Large intestine (tissue), 3 donors: ENCODE measurements at regions not wholly inside any gene's neighbourhood (a gene's known extent, or its start where the extent isn't known, plus 50 kb on each side); places are given as distances from the start of the nearest gene placed in this dataset.
"Not testable (repeated sequence)": the region's sequence is repeated elsewhere in the genome, so short reads cannot be mapped to it uniquely, and the experiment has no call there.

Experiments used
- DNase-seq, 2 donors: peaks; one replicate each; pipeline versions ENCODE4 v3.0.0 to v3.0.0-alpha.2; 2013
- H3K27ac ChIP-seq: one replicate; pipeline ENCODE4 v1.5.1; 2013; ENCODE audit warnings: low read length
- H3K27me3 ChIP-seq: 2 replicates; pipeline ENCODE4 v1.6.1; 2013; ENCODE audit warnings: low read length; ENCODE audit not compliant: control insufficient read depth, insufficient read depth
- H3K36me3 ChIP-seq: 2 replicates; pipeline ENCODE4 v1.6.1; 2013; ENCODE audit warnings: low read length; ENCODE audit not compliant: control insufficient read depth, insufficient read depth
- H3K4me1 ChIP-seq: one replicate; pipeline ENCODE4 v1.6.1; 2013; ENCODE audit warnings: low read length; ENCODE audit not compliant: control insufficient read depth, insufficient read depth
- H3K4me3 ChIP-seq: one replicate; pipeline ENCODE4 v1.5.1; 2013; ENCODE audit warnings: low read length
- H3K9me3 ChIP-seq: one replicate; pipeline ENCODE4 v1.6.1; 2013; ENCODE audit warnings: mild to moderate bottlenecking, low read depth, low read length, moderate library complexity; ENCODE audit not compliant: control insufficient read depth
- WGBS: methylation state at CpG from one replicate; pipeline ENCODE4 v1.1.5; 2013; ENCODE audit warnings: low lambda C conversion rate; ENCODE audit not compliant: insufficient coverage; 5-methylcytosine and 5-hydroxymethylcytosine counted together

GRCh38 chr4:59685626-59686025 is 1514.5 kb upstream of the ADGRL3 start:
- no CpG with 5 or more reads among the region's 1 CpG for WGBS

GRCh38 chr4:59689149-59689548 is 1511.0 kb upstream of the ADGRL3 start:
- no peaks in the 10 kb centered on the region for H3K9me3 ChIP-seq
- no peaks in the 10 kb centered on the region for H3K36me3 ChIP-seq
- no peak overlapping the region for H3K27ac ChIP-seq
- no CpG with 5 or more reads among the region's 6 CpGs for WGBS
- no peaks in the 10 kb centered on the region for H3K4me1 ChIP-seq
- no peaks in the 10 kb centered on the region for H3K27me3 ChIP-seq
- H3K4me3 ChIP-seq = no peak overlapping the region
- no peak for DNase-seq

More at GRCh38 chr4:59685626-59686025, 1514.5 kb upstream of the ADGRL3 start:
- Histone ChIP-seq H3K27me3 (no peaks in the 10 kb centered on the region), H3K9me3 (no peaks in the 10 kb centered on the region), H3K27ac (no peak overlapping the region), H3K4me3 (no peak overlapping the region), H3K4me1 (no peaks in the 10 kb centered on the region), H3K36me3 (no peaks in the 10 kb centered on the region)
- no peak for DNase-seq

DNA sequence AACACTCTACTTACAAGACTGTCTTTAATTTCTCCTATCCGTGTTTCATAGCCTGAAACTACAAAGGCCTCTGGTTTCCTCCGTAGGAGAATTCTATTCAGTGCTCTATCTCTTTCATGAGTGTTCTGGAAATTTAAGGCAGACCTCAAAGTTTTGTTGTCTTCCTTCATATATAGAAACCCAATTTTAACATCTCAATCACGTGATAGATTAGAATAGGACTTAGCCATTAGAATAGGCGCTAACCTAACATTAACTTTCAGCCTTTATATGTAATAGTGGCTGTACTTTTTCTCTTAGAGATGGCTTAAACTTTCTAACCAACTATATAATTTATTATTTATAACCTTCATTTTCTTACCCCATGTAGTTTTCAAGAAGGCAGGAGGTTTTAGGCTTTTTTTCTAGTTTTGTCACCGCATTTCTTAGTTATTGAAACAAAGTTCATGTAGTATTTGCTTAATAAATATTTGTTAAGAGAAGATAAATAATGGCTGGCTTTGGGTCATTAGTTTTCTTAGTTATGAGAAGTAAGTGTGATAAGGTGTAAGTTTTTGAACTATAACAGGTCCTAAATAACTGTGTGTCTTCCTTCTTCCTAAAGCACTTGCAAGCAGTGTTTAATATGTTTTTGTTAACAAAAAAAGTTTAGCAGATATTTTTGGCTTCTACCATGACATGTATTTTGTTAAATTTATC is 1504.6 kb upstream of the ADGRL3 start:
- no peaks in the 10 kb centered on the region for H3K36me3 ChIP-seq
- no peak overlapping the region for H3K4me3 ChIP-seq
- WGBS = 64% methylated on average over 4 of the region's 5 CpGs
- no peaks in the 10 kb centered on the region for H3K27me3 ChIP-seq
- no peaks in the 10 kb centered on the region for H3K9me3 ChIP-seq
- DNase-seq = no peak
- no peaks in the 10 kb centered on the region for H3K4me1 ChIP-seq
- H3K27ac ChIP-seq = no peak overlapping the region

DNA sequence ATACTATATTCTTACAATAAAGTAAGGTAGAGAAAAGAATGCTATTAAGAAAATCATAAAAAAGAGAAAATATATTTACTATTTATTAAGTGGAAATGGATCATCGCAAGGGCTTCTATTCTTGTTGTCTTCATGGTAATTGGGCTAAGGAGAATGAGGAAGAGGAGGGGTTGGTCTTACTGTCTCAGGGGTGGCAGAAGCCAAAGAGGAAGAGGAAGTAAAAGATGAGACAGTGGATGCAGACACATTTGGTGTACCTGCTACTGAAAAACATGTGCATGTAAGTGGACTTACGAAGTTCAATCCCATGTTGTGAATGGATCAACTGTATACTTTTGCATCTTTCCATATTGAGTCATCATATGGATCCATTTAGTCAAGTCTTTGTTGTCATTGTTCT is 1502.1 kb upstream of the ADGRL3 start:
- H3K27ac ChIP-seq = no peak overlapping the region
- H3K4me1 ChIP-seq = no peaks in the 10 kb centered on the region
- no peak overlapping the region for H3K4me3 ChIP-seq
- no peaks in the 10 kb centered on the region for H3K27me3 ChIP-seq
- WGBS = 83% methylated on average over 2 of the region's 2 CpGs
- DNase-seq = no peak
- H3K36me3 ChIP-seq = no peaks in the 10 kb centered on the region
- no peaks in the 10 kb centered on the region for H3K9me3 ChIP-seq

GRCh38 chr4:59700651-59701050 is 1499.5 kb upstream of the ADGRL3 start:
- Histone ChIP-seq H3K9me3 (no peaks in the 10 kb centered on the region), H3K36me3 (no peaks in the 10 kb centered on the region), H3K4me3 (no peak overlapping the region), H3K4me1 (no peaks in the 10 kb centered on the region), H3K27ac (no peak overlapping the region), H3K27me3 (no peaks in the 10 kb centered on the region)
- no peak for DNase-seq
- WGBS = 71% methylated on average over 2 of the region's 2 CpGs

DNA sequence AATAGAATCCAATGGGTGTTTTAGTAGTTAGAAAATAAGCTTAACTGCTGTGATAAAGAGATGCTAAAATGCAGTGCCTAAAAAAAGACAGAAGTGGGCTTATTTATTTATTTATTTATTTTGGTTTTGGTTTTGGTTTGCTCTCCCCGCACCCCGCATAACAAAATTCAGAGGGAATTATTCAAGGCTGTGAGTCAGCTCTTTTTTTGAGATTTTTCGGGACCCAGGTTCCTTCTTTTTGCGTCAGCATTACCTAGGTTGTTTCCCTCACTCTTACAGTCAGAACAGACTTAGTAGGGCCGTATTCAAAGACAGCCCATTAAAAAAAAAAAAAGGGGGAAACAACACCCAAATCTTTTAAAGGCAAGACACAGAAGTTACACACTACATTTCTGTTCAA is 1495.5 kb upstream of the ADGRL3 start:
- Histone ChIP-seq H3K9me3 (no peaks in the 10 kb centered on the region), H3K27me3 (no peaks in the 10 kb centered on the region), H3K4me3 (no peak overlapping the region), H3K4me1 (no peaks in the 10 kb centered on the region), H3K36me3 (no peaks in the 10 kb centered on the region), H3K27ac (no peak overlapping the region)
- WGBS = 97% methylated on average over 5 of the region's 5 CpGs
- no peak for DNase-seq

GRCh38 chr4:59712470-59712869 is 1487.7 kb upstream of the ADGRL3 start:
- Histone ChIP-seq H3K4me1 (no peaks in the 10 kb centered on the region), H3K36me3 (no peaks in the 10 kb centered on the region), H3K27ac (no peak overlapping the region), H3K9me3 (no peaks in the 10 kb centered on the region), H3K27me3 (no peaks in the 10 kb centered on the region), H3K4me3 (no peak overlapping the region)
- WGBS = no CpG with 5 or more reads among the region's 1 CpG
- no peak for DNase-seq

GRCh38 chr4:59724286-59724685 is 1475.8 kb upstream of the ADGRL3 start:
- not testable (repeated sequence) for H3K4me1 ChIP-seq, H3K27ac ChIP-seq, H3K27me3 ChIP-seq, H3K9me3 ChIP-seq, H3K4me3 ChIP-seq, H3K36me3 ChIP-seq, DNase-seq
- no CpG with 5 or more reads among the region's 9 CpGs for WGBS

GRCh38 chr4:59727745-59728144 is 1472.4 kb upstream of the ADGRL3 start:
- 100% methylated on average over 1 of the region's 1 CpG for WGBS

DNA sequence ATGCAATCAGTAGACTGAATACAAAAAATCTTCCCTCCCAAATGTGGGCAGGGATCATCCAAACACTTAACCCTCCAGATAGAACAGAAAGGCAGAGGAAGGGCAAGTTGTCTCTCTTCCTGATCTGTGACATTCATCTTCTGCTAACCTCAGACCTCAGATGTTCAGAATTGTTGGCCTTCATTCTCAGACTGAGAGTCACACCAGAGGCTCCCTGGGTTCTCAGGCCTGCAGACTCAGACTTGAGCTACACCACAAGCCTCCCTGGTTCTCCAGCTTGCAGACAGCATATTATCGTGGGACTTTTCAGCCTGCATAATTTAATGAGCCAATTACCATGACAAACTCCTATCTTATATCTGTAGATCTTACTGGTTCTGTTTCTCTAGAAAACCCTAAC is 1471.6 kb upstream of the ADGRL3 start:
- no CpG with 5 or more reads among the region's 1 CpG for WGBS

More at GRCh38 chr4:59727745-59728144, 1472.4 kb upstream of the ADGRL3 start:
- Histone ChIP-seq H3K4me1 (no peaks in the 10 kb centered on the region), H3K4me3 (no peak overlapping the region), H3K36me3 (no peaks in the 10 kb centered on the region), H3K9me3 (no peaks in the 10 kb centered on the region), H3K27me3 (no peaks in the 10 kb centered on the region), H3K27ac (no peak overlapping the region)
- no peak for DNase-seq

GRCh38 chr4:59729321-59729720 is 1470.8 kb upstream of the ADGRL3 start:
- Histone ChIP-seq H3K9me3 (no peaks in the 10 kb centered on the region), H3K4me3 (no peak overlapping the region), H3K27ac (no peak overlapping the region), H3K36me3 (no peaks in the 10 kb centered on the region), H3K4me1 (no peaks in the 10 kb centered on the region), H3K27me3 (no peaks in the 10 kb centered on the region)
- DNase-seq = no peak
- WGBS = 100% methylated on average over 1 of the region's 2 CpGs

More for the DNA sequence above, 1471.6 kb upstream of the ADGRL3 start:
- DNase-seq = no peak
- Histone ChIP-seq H3K9me3 (no peaks in the 10 kb centered on the region), H3K36me3 (no peaks in the 10 kb centered on the region), H3K4me3 (no peak overlapping the region), H3K27ac (no peak overlapping the region), H3K27me3 (no peaks in the 10 kb centered on the region), H3K4me1 (no peaks in the 10 kb centered on the region)
